ENCODE measurements at regions not wholly inside any gene's neighbourhood (a gene's known extent, or its start where the extent isn't known, plus 50 kb on each side); places are given as distances from the start of the nearest gene placed in this dataset.

- Histone ChIP-seq H3K27me3 (ENCODE audit: low read length) (no peaks in the 10 kb centered on the region), H3K36me3 (ENCODE audit: low read length) (no peaks in the 10 kb centered on the region), H3K4me2 (ENCODE audit: low read depth, low read length, poor library complexity, severe bottlenecking) (no peak overlapping the region), H3F3A (ENCODE audit: insufficient read depth) (no peaks in the 10 kb centered on the region), H3K9me2 (replicated peaks; ENCODE audit: insufficient read depth, low read length) (no peaks in the 10 kb centered on the region), H2AFZ (ENCODE audit: low read depth, low read length, severe bottlenecking) (no peak overlapping the region), H3K9ac (ENCODE audit: low read length) (no peak overlapping the region), H3K79me2 (ENCODE audit: insufficient read depth, low read length) (no peaks in the 10 kb centered on the region), H3K9me3 (ENCODE audit: insufficient read depth, low read length) (no peaks in the 10 kb centered on the region), H3K4me3 (ENCODE audit: insufficient read depth, low read length, poor library complexity, severe bottlenecking) (no peak overlapping the region), H4K20me1 (ENCODE audit: low read depth, low read length) (no peaks in the 10 kb centered on the region), H3K27ac (ENCODE audit: low read depth, low read length) (no peak overlapping the region)
- TF ChIP-seq EZH2phosphoT487 (conservative IDR thresholded peaks at IDR 0.05; ENCODE audit: low read length): no peak
- TF ChIP-seq CTCF (IDR thresholded peaks at IDR 0.05; ENCODE audit: insufficient read depth, low read length, poor library complexity, severe bottlenecking): no peak
Measured at GRCh38 chr22:47884775-47885174, 1122.3 kb downstream of the TBC1D22A start.

GRCh38 chr22:47884200-47884599 lies 1121.8 kb downstream of the TBC1D22A start:
- no peak overlapping the region for H3K4me3 ChIP-seq (ENCODE audit: insufficient read depth, low read length, poor library complexity, severe bottlenecking)

GRCh38 chr22:47883757-47884156 lies 1121.3 kb downstream of the TBC1D22A start:
- Histone ChIP-seq H4K20me1 (ENCODE audit: low read depth, low read length) (no peaks in the 10 kb centered on the region), H2AFZ (ENCODE audit: low read depth, low read length, severe bottlenecking) (no peak overlapping the region), H3K36me3 (ENCODE audit: low read length) (no peaks in the 10 kb centered on the region), H3F3A (ENCODE audit: insufficient read depth) (no peaks in the 10 kb centered on the region), H3K9me2 (replicated peaks; ENCODE audit: insufficient read depth, low read length) (no peaks in the 10 kb centered on the region), H3K27ac (ENCODE audit: low read depth, low read length) (no peak overlapping the region), H3K4me2 (ENCODE audit: low read depth, low read length, poor library complexity, severe bottlenecking) (no peak overlapping the region), H3K4me3 (ENCODE audit: insufficient read depth, low read length, poor library complexity, severe bottlenecking) (no peak overlapping the region), H3K9me3 (ENCODE audit: insufficient read depth, low read length) (no peaks in the 10 kb centered on the region), H3K9ac (ENCODE audit: low read length) (no peak overlapping the region), H3K27me3 (ENCODE audit: low read length) (no peaks in the 10 kb centered on the region), H3K79me2 (ENCODE audit: insufficient read depth, low read length) (no peaks in the 10 kb centered on the region)
- TF ChIP-seq CTCF (IDR thresholded peaks at IDR 0.05; ENCODE audit: insufficient read depth, low read length, poor library complexity, severe bottlenecking): no peak
- no peak for TF ChIP-seq EZH2phosphoT487 (conservative IDR thresholded peaks at IDR 0.05; ENCODE audit: low read length)

More at GRCh38 chr22:47884200-47884599, 1121.8 kb downstream of the TBC1D22A start:
- Histone ChIP-seq H3F3A (ENCODE audit: insufficient read depth) (no peaks in the 10 kb centered on the region), H3K4me2 (ENCODE audit: low read depth, low read length, poor library complexity, severe bottlenecking) (no peak overlapping the region), H3K9me3 (ENCODE audit: insufficient read depth, low read length) (no peaks in the 10 kb centered on the region), H4K20me1 (ENCODE audit: low read depth, low read length) (no peaks in the 10 kb centered on the region), H3K36me3 (ENCODE audit: low read length) (no peaks in the 10 kb centered on the region), H3K9me2 (replicated peaks; ENCODE audit: insufficient read depth, low read length) (no peaks in the 10 kb centered on the region), H3K27ac (ENCODE audit: low read depth, low read length) (no peak overlapping the region), H2AFZ (ENCODE audit: low read depth, low read length, severe bottlenecking) (no peak overlapping the region), H3K9ac (ENCODE audit: low read length) (no peak overlapping the region), H3K27me3 (ENCODE audit: low read length) (no peaks in the 10 kb centered on the region), H3K79me2 (ENCODE audit: insufficient read depth, low read length) (no peaks in the 10 kb centered on the region)
- TF ChIP-seq EZH2phosphoT487 (conservative IDR thresholded peaks at IDR 0.05; ENCODE audit: low read length): no peak
- no peak for TF ChIP-seq CTCF (IDR thresholded peaks at IDR 0.05; ENCODE audit: insufficient read depth, low read length, poor library complexity, severe bottlenecking)
